ENCODE measurements at regions not wholly inside any gene's neighbourhood (a gene's known extent, or its start where the extent isn't known, plus 50 kb on each side); places are given as distances from the start of the nearest gene placed in this dataset.

DNA sequence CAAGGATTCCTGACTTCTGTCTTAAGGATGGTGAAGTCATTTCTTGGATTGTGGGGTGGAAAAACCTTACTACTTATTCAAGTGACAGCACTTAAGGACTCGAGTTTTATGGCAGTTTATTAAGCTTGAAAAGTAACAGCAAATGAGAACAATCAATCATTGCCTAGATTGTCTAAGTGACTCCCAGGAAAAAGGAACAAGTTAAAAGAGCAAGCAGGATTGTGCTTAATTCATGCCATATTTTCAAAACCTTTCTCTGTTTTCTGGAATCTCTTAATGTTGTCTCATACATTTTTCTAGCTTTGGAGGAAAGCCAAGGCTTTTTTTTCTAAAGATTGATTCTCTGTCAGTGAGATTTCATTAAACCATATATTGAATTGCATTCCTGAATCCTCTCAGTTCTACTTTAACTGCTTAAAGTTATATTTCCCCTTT lies 236.2 kb upstream of the HTR2A start:
- no peaks in the 10 kb centered on the region for H3K9me2 ChIP-seq (replicated peaks; ENCODE audit: low read depth, low read length)
- no peak overlapping the region for H3K4me3 ChIP-seq (ENCODE audit: low read length, poor library complexity, severe bottlenecking)
- no peaks in the 10 kb centered on the region for H3K27me3 ChIP-seq (ENCODE audit: insufficient read depth, low read length, poor library complexity, severe bottlenecking)
- no peaks in the 10 kb centered on the region for H3K4me1 ChIP-seq (ENCODE audit: insufficient read depth, low read length, poor library complexity, severe bottlenecking)
- no peak overlapping the region for H2AFZ ChIP-seq (ENCODE audit: low read length)
- H3K9ac ChIP-seq (ENCODE audit: low read depth, low read length, poor library complexity, severe bottlenecking), result no peak overlapping the region
- no peaks in the 10 kb centered on the region for H4K20me1 ChIP-seq (ENCODE audit: insufficient read depth, low read length, poor library complexity, severe bottlenecking)
- H3F3A ChIP-seq (ENCODE audit: low read depth), result no peaks in the 10 kb centered on the region
- no peak for TF ChIP-seq EZH2phosphoT487 (IDR thresholded peaks at IDR 0.05; ENCODE audit: borderline replicate concordance)
- no peak for TF ChIP-seq CTCF (conservative IDR thresholded peaks at IDR 0.05; ENCODE audit: low read length)
- no peak overlapping the region for H3K4me2 ChIP-seq (ENCODE audit: low read depth, low read length, poor library complexity, severe bottlenecking)
- no peaks in the 10 kb centered on the region for H3K36me3 ChIP-seq (ENCODE audit: insufficient read depth, low read length)
- no peaks in the 10 kb centered on the region for H3K79me2 ChIP-seq (ENCODE audit: insufficient read depth, low read length)
- H3K9me3 ChIP-seq (ENCODE audit: insufficient read depth, low read depth, low read length), result no peaks in the 10 kb centered on the region

GRCh38 chr13:47129461-47129860 lies 232.6 kb upstream of the HTR2A start:
- TF ChIP-seq EZH2phosphoT487 (IDR thresholded peaks at IDR 0.05; ENCODE audit: borderline replicate concordance), result no peak
- no peak for TF ChIP-seq CTCF (conservative IDR thresholded peaks at IDR 0.05; ENCODE audit: low read length)
- no peaks in the 10 kb centered on the region for H3K4me1 ChIP-seq (ENCODE audit: insufficient read depth, low read length, poor library complexity, severe bottlenecking)

DNA sequence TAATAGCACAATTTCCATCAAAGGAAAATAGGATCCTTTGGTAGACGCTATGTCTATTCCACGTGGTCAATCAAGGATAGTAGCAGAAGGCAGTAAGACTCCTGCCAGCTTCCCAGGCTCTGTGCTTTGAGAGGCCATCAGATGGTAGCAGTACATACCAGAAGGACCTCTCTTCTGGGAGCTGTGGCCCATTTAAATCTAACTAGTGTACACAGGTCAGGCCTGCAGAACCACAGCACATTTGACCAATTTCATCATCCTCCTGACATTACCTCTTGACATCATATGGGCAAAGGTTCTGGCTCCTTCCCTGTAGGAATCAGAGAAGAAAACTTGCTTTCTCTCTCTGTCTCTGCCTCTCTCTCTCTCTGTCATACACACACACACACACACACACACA lies 229.6 kb upstream of the HTR2A start:
- Histone ChIP-seq H3K9ac (ENCODE audit: low read depth, low read length, poor library complexity, severe bottlenecking) (no peak overlapping the region), H3K4me1 (ENCODE audit: insufficient read depth, low read length, poor library complexity, severe bottlenecking) (no peaks in the 10 kb centered on the region), H3K27me3 (ENCODE audit: insufficient read depth, low read length, poor library complexity, severe bottlenecking) (no peaks in the 10 kb centered on the region), H3K79me2 (ENCODE audit: insufficient read depth, low read length) (no peaks in the 10 kb centered on the region), H3K9me3 (ENCODE audit: insufficient read depth, low read depth, low read length) (no peaks in the 10 kb centered on the region), H3K9me2 (replicated peaks; ENCODE audit: low read depth, low read length) (no peaks in the 10 kb centered on the region), H4K20me1 (ENCODE audit: insufficient read depth, low read length, poor library complexity, severe bottlenecking) (no peaks in the 10 kb centered on the region), H2AFZ (ENCODE audit: low read length) (no peak overlapping the region), H3K4me2 (ENCODE audit: low read depth, low read length, poor library complexity, severe bottlenecking) (no peak overlapping the region), H3K4me3 (ENCODE audit: low read length, poor library complexity, severe bottlenecking) (no peak overlapping the region), H3F3A (ENCODE audit: low read depth) (no peaks in the 10 kb centered on the region), H3K36me3 (ENCODE audit: insufficient read depth, low read length) (no peaks in the 10 kb centered on the region)
- no peak for TF ChIP-seq EZH2phosphoT487 (IDR thresholded peaks at IDR 0.05; ENCODE audit: borderline replicate concordance)
- TF ChIP-seq CTCF (conservative IDR thresholded peaks at IDR 0.05; ENCODE audit: low read length), result 0 out of 2 replicates have a peak, but pooled peaks have one; percentile 17

More at GRCh38 chr13:47129461-47129860, 232.6 kb upstream of the HTR2A start:
- Histone ChIP-seq H3K79me2 (ENCODE audit: insufficient read depth, low read length) (no peaks in the 10 kb centered on the region), H3F3A (ENCODE audit: low read depth) (no peaks in the 10 kb centered on the region), H3K9me3 (ENCODE audit: insufficient read depth, low read depth, low read length) (no peaks in the 10 kb centered on the region), H2AFZ (ENCODE audit: low read length) (no peak overlapping the region), H3K9ac (ENCODE audit: low read depth, low read length, poor library complexity, severe bottlenecking) (no peak overlapping the region), H3K36me3 (ENCODE audit: insufficient read depth, low read length) (no peaks in the 10 kb centered on the region), H3K4me2 (ENCODE audit: low read depth, low read length, poor library complexity, severe bottlenecking) (no peak overlapping the region), H3K4me3 (ENCODE audit: low read length, poor library complexity, severe bottlenecking) (no peak overlapping the region), H3K9me2 (replicated peaks; ENCODE audit: low read depth, low read length) (no peaks in the 10 kb centered on the region), H3K27me3 (ENCODE audit: insufficient read depth, low read length, poor library complexity, severe bottlenecking) (no peaks in the 10 kb centered on the region), H4K20me1 (ENCODE audit: insufficient read depth, low read length, poor library complexity, severe bottlenecking) (no peaks in the 10 kb centered on the region)

Data from Loucy (cell line).